OCI-LY1 (cell line): ENCODE measurements at regions not wholly inside any gene's neighbourhood (a gene's known extent, or its start where the extent isn't known, plus 50 kb on each side); places are given as distances from the start of the nearest gene placed in this dataset.

Experiments
- H2AFZ ChIP-seq: fragments of 200-600 bp; sonication (generic), shearing (Covaris generic); 2 replicates; pipeline ENCODE4 v1.6.0; 2014; ENCODE audit warnings: antibody characterized with exemption, mild to moderate bottlenecking, low read length
- H3F3A ChIP-seq: fragments of 200-600 bp; sonication (generic), shearing (Covaris generic); 2 replicates; pipeline ENCODE4 v1.6.0; 2014; ENCODE audit warnings: mild to moderate bottlenecking, antibody characterized with exemption, low read length, moderate library complexity; ENCODE audit not compliant: insufficient read depth
- H3K27ac ChIP-seq: fragments of 200-600 bp; sonication (generic); 2 replicates; pipeline ENCODE4 v1.5.1; 2014; ENCODE audit warnings: low read length, mixed run types, mild to moderate bottlenecking, low read depth; ENCODE audit not compliant: poor library complexity, severe bottlenecking
- H3K27me3 ChIP-seq: fragments of 200-600 bp; sonication (generic); 2 replicates; pipeline ENCODE4 v1.6.0; 2014; ENCODE audit warnings: antibody characterized with exemption, mild to moderate bottlenecking, low read length, moderate library complexity; ENCODE audit not compliant: insufficient read depth
- H3K36me3 ChIP-seq: fragments of 200-600 bp; sonication (generic); 2 replicates; pipeline ENCODE4 v1.6.1; 2014; ENCODE audit warnings: mild to moderate bottlenecking, antibody characterized with exemption, low read length, moderate library complexity, mixed read lengths; ENCODE audit not compliant: insufficient read depth
- H3K4me1 ChIP-seq: fragments of 200-600 bp; sonication (generic); 2 replicates; pipeline ENCODE4 v1.5.1; 2014; ENCODE audit warnings: mild to moderate bottlenecking, low read length, moderate library complexity; ENCODE audit not compliant: insufficient read depth, severe bottlenecking
- H3K4me2 ChIP-seq: fragments of 200-600 bp; sonication (generic), shearing (Covaris generic); 2 replicates; pipeline ENCODE4 v1.6.1; 2014; ENCODE audit warnings: low read length
- H3K4me3 ChIP-seq: fragments of 200-600 bp; sonication (generic); 2 replicates; pipeline ENCODE4 v1.5.1; 2014; ENCODE audit warnings: low read length, low read depth, mild to moderate bottlenecking, mixed read lengths; ENCODE audit not compliant: poor library complexity, severe bottlenecking
- H3K79me2 ChIP-seq: fragments of 200-600 bp; shearing (Covaris generic); 2 replicates; pipeline ENCODE4 v1.6.1; 2016; ENCODE audit warnings: mixed run types, low read length, mixed read lengths; ENCODE audit not compliant: insufficient read depth
- H3K9ac ChIP-seq: fragments of 200-600 bp; sonication (generic), shearing (Covaris generic); 2 replicates; pipeline ENCODE4 v1.6.1; 2014; ENCODE audit warnings: mild to moderate bottlenecking, low read length, mixed read lengths
- H3K9me2 ChIP-seq: fragments of 200-600 bp; sonication (generic), shearing (Covaris generic); 2 replicates; pipeline ENCODE4 v1.6.1; 2014; ENCODE audit warnings: low read depth, mild to moderate bottlenecking, low read length, mixed read lengths
- H3K9me3 ChIP-seq: fragments of 200-600 bp; shearing (Covaris generic); 2 replicates; pipeline ENCODE4 v1.6.1; 2014; ENCODE audit warnings: low read length, mixed read lengths
- H4K20me1 ChIP-seq: fragments of 200-600 bp; sonication (generic), shearing (Covaris generic); 2 replicates; pipeline ENCODE4 v1.6.0; 2016; ENCODE audit warnings: mild to moderate bottlenecking, low read length; ENCODE audit not compliant: insufficient read depth
- CTCF ChIP-seq: fragments of 200-600 bp; sonication (generic), shearing (Covaris generic); IDR thresholded peaks from 2 replicates; pipeline ENCODE4 v1.5.1; 2017; ENCODE audit warnings: mild to moderate bottlenecking, antibody characterized with exemption, low read length, moderate library complexity, mixed read lengths
- EZH2 ChIP-seq: fragments of 200-600 bp; sonication (generic), shearing (Covaris generic); IDR thresholded peaks from 2 replicates; pipeline ENCODE4 v1.8.0; 2017; ENCODE audit warnings: borderline replicate concordance, mixed run types, mild to moderate bottlenecking, antibody characterized with exemption, low read length, moderate library complexity, mixed read lengths

- Histone ChIP-seq H3K79me2 (no peaks in the 10 kb centered on the region), H3K36me3 (no peaks in the 10 kb centered on the region), H3K4me2 (no peak overlapping the region), H4K20me1 (no peaks in the 10 kb centered on the region), H3K9ac (no peak overlapping the region), H3K4me3 (no peak overlapping the region), H3K27me3 (no peaks in the 10 kb centered on the region), H2AFZ (no peak overlapping the region), H3K27ac (no peak overlapping the region), H3K4me1 (no peaks in the 10 kb centered on the region), H3K9me3 (no peaks in the 10 kb centered on the region), H3K9me2 (no peaks in the 10 kb centered on the region), H3F3A (no peaks in the 10 kb centered on the region)
- TF ChIP-seq EZH2 (no peak), CTCF (no peak)
Measured at GRCh38 chr11:21949763-21950413, 243.0 kb upstream of the ANO5 start.

GRCh38 chr11:21963013-21963412, 229.9 kb upstream of the ANO5 start:
- H3K4me1 ChIP-seq: no peaks in the 10 kb centered on the region
- no peaks in the 10 kb centered on the region for H3K36me3 ChIP-seq
- H3K9ac ChIP-seq: no peak overlapping the region
- no peak overlapping the region for H3K4me3 ChIP-seq
- no peaks in the 10 kb centered on the region for H3K27me3 ChIP-seq
- no peaks in the 10 kb centered on the region for H4K20me1 ChIP-seq
- no peak overlapping the region for H3K4me2 ChIP-seq
- no peak overlapping the region for H2AFZ ChIP-seq
- TF ChIP-seq CTCF (no peak), EZH2 (no peak)
- no peaks in the 10 kb centered on the region for H3K9me3 ChIP-seq
- no peaks in the 10 kb centered on the region for H3F3A ChIP-seq
- no peaks in the 10 kb centered on the region for H3K79me2 ChIP-seq
- H3K9me2 ChIP-seq: no peaks in the 10 kb centered on the region
- H3K27ac ChIP-seq: no peak overlapping the region

- Histone ChIP-seq H3K79me2 (no peaks in the 10 kb centered on the region), H4K20me1 (no peaks in the 10 kb centered on the region), H3K4me1 (no peaks in the 10 kb centered on the region), H3K4me3 (no peak overlapping the region), H3K9ac (no peak overlapping the region), H3K9me3 (no peaks in the 10 kb centered on the region), H3K4me2 (no peak overlapping the region), H3K36me3 (no peaks in the 10 kb centered on the region), H3K27me3 (no peaks in the 10 kb centered on the region), H2AFZ (no peak overlapping the region), H3F3A (no peaks in the 10 kb centered on the region), H3K9me2 (no peaks in the 10 kb centered on the region), H3K27ac (no peak overlapping the region)
- TF ChIP-seq EZH2 (no peak), CTCF (no peak)
Measured at GRCh38 chr11:21965221-21965620, 227.7 kb upstream of the ANO5 start.
